GM18909 (cell line): ENCODE measurements at regions not wholly inside any gene's neighbourhood (a gene's known extent, or its start where the extent isn't known, plus 50 kb on each side); places are given as distances from the start of the nearest gene placed in this dataset.

ENCODE experiments used
- ATAC-seq: cut with Tn5 transposase; IDR thresholded peaks from one replicate; pipeline ENCODE4 v1.9.1; 2021; ENCODE audit warnings: mild to moderate bottlenecking; ENCODE audit not compliant: unreplicated experiment, poor library complexity

DNA sequence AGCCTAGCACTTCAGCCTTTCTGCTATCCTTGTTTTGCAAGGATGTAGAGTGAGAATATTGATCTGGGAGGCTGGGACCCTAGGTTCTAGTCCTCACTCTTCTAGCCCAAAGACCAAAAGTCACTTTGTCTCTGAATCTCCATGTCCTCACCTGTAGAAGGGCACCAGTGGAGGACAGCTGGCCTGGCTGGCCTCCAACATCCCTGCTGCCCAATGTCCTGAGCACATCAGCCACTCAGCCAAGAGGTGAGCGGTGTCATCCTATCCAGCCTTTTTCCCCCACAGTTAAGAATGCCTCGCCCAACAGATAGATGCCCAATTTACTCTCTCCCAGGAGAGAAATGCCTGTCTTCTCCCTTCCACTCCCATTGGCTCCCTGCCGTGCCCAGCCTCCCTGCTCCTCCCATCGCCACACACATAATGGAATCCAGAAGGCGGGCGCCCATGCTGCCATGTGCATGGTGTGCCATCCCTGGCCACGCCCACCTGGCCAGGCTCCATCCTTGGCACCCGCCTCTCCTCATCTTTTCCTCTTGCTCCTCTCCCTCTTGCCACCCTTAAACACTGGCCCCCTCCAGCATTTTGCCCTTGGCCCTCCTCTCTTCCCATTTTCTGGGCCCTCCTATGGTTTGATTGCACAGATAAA lies 157.3 kb upstream of the SDK2 start:
- no peak for ATAC-seq

DNA sequence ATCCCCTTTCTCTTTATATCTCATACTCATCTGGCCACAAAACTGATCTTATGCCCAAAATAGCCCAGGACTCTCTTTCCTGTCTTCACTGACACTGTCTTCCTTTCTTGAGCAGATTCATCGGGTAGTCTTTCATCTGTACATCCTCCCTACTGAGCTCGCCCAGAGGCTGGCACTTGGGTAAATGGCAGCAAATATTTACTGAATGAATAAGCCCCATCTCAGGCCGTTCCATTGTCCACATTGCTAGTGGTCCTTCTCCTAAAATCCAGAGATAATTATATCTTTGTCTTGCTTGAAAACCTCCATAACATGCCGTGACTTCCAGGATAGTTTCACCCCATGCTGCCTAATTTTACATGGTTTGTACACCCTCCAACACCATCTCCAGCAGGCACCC lies 158.1 kb upstream of the SDK2 start:
- ATAC-seq = no peak

DNA sequence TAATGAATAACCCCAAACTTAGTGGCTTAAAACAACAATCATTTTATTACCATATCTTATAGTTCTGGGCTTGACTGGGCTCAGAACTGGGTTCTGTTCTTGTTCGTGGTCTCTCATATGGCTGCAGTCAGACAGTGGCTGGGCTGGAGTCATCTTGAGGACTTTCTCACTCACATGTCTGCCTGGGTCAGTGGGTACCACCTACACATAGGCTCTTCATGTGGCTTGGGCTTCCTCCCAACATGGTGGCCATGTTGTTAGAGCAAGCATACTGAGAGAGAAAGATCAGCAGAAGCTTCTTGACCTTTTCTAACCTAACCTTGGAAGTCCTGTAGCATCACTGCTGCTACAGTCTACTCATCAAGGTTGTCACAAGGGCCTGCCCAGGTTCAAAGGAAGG lies 158.6 kb upstream of the SDK2 start:
- ATAC-seq = no peak

DNA sequence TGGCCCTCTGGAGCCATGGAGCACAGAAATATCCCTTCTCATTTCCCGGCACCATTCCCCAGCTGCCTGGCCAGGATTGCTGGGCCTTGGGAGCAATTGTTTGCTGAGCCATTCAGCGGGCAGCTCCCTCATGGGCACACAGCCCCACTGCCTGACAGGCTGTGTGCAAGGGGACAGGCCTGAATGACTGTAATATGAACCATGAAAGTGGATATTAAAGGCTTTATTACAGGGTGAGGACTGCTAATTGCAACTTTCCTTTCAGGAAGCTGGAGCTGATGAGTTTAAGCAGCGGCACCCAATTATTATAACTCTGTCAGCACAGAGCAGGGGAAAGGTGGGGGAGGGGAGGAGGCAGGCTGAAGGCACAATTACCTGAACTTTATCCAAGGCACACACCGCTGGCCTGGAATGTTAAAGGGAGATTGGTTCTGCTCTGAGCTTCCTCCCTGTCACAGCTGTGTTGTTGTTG lies 159.8 kb upstream of the SDK2 start:
- ATAC-seq = no peak

DNA sequence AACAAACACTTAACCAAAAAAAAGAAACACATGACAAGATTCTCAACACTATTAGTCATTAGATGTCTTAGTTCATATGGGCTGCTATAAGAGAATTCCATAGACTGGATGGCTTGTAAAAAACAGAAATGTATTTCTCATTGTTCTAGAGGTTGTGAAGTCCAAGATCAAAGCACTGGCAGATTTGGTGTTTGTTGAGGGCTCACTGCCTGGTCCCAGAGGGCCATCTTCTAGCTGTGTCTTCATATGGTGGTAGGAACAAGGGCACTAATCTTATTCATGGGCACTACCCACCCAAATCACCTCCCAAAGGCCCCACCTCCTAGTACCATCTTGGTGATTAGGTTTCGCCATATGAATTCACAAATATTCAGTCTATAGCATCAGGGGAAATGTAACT lies 162.5 kb upstream of the SDK2 start:
- no peak for ATAC-seq

DNA sequence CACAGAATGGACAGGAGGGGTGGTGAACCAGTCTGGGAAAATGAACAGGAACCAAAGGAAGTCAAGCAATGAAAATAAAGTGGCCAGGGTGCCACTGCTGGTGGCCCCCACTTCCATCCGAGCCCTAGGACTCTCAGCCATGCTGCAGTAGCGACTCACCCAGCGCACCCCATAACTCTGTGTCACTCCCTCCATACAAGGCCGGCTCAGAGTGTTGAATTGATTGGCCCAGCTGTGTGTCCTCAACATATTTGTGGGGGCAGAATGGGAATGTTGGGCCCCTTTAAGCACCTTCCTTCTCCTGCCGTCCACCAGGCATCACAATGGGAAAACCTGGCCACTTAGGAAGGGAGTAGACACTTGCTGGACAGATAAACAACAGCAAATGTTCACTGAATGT lies 169.0 kb upstream of the SDK2 start:
- no peak for ATAC-seq

DNA sequence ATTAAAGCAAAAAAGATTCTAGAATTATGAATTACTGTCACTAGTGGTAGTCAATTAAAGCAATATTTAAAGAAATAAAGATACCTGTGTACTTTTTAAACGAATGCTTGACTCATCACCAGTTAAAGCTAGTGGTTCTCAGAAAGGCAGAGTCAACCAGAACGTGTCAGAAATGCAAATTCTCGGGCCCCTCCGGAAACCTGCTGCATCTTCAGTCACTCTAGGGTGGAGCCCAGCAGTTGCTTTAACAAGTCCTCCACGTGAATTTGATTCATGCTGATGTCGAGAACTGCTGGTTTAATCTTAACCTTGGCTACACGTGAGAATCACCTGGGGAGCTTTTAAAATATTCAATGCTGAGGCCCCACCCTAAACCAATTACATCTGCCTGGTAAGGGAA lies 169.8 kb upstream of the SDK2 start:
- no peak for ATAC-seq

DNA sequence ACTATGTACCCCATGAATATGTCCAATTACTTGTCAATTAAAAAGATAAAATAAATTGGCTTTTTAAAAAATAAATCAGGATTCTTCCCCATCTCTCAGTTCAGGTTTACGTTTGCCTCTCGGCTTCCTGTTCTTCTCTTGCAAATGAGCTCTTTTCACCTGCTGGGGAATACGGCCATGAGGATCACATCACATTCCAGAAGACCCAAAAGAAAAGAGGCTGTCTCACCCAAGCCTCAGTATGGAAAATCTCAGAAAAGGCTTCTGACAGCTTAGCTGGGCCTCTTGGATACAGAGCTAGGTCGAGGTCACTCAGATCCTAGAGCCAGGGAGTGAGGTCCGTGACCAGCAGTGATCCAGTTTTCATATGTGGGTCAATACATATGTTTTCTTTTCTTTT lies 171.2 kb upstream of the SDK2 start:
- ATAC-seq = no peak

DNA sequence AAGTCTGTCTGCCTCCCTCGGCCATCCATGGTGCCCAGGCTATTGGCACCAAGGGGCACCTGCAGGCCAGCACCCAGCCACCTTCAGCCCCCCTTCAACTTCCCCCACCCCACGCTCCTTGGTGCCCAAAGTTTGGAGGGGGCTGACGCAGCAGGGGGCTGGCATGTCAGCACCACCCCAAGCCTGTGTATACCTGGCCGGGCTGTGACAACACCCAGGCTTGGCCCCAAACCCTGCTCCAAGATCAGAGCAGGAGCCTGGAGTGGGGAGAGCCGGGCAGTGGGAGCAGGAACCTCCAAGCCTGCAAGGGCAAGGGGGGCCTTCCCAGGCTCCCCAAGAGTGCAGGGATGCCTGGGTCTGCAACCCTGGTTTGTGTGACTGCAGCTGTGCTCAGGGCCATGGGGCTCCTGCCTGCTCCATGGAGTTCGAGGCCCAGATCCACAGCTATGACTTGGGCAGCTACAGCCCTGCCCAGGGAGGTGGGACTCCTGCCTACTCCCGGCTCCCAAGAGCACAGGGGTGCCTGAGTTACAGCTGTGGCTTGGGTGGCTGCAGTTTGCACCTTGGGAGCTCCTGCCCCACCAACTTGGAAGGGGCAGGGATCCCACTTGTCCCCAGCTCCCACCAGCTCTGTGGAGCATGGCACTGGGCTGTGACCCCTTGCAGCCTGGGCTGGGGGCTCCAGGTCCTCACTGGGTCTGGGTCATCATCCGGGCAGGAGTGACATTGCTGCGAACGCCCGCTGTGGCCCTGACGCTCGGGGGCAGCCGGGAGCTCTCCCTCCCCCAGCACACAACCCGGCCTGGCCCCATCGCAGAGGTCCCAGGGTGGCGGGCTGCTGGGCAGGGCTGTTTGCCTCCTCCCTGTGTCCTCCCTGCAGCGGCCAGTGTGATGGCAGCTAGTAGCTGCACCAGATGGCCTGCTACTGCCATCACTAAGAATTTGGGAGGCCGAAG lies 175.5 kb upstream of the SDK2 start:
- no peak for ATAC-seq

DNA sequence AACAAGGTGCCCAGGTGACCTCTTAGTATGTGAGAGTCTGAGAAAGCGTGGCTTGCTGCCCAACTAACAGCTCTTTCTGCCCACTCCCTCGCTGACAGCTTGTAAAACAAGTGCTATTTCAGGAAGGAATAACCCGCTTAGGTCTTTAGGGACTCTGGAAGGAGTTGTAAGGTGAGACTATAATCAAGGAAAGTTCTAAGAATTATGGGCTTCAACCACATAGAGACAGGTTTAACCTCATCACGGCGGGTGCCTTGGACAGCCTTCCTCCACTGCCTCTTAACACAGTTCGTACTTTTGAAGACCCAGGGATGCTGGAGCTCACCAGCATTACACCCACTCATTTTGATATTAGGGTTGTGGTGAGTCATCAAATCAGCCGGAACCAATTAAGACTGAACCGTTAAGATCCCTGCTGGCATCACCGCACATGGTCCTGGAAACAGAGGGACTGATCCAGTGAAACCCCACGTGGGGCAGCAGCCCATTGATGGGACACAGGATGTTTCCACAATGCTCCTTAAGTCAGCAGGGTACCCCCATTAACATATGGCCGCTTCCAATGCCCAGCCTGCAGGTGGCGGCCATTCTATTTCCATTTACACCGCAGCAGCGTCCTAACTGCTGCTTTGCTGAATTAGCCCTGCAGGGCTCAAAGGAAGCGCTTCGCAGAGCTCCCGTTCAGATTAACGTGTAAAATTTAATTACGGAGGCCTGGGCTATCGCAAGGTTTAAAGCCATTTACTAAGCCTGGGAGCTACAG lies 176.6 kb upstream of the SDK2 start:
- no peak for ATAC-seq

DNA sequence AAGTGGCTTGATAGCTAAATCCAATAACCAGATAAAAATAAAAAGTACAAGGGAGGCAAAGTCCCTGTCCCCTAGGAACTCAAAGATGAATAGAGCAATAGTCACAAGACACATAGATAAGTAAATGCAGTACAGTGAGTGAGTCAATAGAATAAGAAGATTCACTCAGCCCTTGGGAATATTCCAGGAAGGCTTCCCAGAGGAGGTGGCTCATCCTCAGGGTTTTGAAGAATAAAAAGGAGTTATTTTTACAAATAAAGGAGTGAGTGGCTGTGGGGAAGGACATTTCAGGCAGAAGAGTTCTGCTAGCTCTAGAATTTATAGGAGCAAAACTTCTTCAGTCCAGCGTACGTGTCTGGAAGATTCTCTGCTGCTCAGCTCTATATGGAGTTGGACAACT lies 177.4 kb upstream of the SDK2 start:
- no peak for ATAC-seq

DNA sequence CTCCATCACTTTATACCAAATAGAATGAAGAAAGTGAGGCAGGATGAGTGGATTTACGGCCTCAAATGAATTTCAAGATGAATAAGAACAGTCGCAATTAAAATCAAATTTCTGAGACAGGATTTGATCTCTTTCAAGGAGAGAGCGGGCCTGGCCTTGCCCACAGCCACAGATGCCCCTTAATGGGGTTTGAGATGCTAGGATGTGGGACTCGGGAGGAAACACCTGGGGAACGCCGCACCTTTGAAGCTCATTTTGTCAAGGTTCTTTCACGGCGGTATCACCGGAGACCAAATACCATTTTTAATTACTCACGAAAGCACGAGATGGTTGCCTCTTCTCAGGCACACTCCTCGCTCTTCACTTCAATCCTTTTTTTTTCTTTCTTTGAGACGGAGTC lies 178.1 kb upstream of the SDK2 start:
- no peak for ATAC-seq

DNA sequence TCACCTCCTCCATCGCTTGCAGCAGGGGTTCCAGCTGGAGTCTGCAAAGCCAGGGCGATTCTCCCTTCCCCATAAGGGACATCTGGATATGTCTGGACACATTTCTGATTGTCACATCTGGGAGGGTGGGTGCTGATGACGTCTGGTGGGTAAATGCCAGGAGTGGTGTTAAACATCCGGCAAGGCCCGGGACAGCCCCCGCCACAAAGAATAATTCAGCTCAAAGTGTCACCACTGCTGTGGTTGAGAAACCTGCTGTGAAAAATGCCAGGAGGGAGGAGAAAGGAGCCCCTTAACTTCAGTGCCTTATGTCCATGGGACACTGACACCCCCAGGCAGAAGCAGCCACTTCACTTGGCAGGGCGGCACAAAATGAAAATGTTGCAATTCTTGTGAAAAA lies 179.4 kb upstream of the SDK2 start:
- no peak for ATAC-seq

DNA sequence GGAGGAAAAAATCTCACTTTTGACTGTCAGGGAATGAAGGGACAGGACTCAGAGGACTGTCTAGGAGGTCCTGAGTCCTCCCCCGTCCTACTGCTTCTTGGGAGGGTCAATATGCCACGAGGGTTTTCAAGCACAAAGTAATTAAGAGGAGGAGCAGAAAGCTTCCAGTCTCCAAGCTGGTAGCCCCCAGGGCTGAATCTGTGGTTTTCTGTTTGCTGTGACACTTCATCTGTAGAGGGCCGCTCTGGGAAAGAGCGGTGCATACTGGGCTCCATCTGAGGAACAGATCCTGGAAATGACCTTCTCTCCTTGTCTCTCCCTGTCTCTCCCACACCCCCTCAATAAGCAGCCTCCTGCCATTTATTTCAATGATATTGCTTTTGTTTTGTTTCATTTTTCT lies 180.1 kb upstream of the SDK2 start:
- no peak for ATAC-seq

DNA sequence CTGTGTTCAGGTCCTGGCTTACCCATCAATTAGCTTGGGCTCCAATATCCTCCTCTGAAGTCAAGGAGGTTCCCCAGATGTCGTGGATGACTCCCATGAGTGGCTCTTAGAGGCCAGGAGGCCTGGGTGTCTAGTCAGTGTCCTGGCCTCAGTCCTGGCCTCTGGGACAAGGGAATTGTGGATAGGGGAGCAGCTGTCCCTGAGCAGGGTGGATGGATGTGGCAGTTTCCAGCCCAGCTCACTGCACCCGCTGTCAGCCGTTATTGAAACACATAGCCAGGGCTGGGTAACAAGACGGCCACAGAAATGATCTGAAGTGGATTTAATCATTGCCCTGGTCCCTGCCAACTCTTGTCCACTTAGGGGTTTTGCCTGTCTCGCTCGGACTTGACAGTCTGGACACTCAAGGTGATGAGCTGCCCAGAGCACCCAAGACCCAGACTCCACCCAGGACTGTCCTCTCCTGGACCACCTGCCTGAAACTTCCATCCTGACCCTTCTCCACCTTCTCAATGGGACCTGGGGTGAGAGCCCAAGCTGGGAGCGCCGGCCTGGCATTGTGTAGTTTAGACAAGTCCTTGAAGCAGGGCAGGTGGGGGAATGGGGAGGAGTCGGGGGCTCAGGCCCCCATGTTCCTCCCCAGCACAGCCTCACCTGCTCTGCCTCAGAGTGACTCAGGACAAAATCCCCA lies 182.1 kb upstream of the SDK2 start:
- no peak for ATAC-seq

DNA sequence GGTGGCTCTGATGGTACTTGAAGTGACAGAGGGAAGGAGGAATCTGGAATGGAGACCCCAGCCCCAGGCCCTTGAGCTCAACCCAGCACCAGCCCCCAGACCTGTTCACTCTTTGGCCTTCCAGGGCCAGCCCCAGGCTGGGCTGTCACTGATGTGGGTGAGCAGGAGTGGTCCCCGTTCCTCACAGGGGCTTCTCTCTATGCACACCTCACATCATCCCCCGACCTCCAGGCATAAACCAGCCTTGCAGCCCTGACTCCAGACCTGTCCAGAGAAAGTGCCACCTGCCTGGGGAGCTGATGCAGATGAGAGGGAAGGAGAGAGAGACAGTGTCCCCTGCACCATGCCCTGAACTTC lies 182.6 kb upstream of the SDK2 start:
- ATAC-seq = no peak

DNA sequence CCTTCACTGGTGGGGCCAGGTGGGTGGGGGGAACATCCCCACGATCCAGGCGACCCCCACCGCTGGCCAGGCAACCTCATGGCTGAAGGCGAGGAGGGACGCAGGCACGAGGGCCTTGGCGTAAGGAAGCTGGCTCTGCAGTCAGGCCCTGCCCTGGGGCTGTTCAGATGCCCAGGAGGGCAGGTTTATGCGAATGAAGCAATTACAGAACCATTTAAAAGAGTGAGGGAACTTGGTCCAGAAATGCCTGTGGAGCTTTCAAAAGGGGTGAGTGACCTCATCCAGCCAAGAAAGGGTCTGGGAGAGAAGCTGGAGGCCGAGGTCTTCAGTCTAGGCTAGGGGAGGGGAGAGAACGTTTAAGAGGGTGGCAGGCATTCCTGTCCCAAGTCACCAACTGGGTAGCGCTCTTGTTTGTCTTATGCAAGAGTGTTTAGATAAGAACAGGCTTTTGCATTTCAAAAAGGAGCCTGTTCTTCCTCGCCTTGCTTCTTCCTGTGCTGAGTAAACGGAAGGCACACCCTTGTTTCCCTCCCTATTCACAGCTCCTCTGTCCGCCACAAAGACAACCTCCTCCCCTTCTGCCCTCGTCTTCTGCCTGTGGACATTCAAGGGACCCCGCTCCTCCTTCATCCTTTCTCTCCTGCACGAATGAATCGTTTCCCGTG lies 183.5 kb upstream of the SDK2 start:
- no peak for ATAC-seq

DNA sequence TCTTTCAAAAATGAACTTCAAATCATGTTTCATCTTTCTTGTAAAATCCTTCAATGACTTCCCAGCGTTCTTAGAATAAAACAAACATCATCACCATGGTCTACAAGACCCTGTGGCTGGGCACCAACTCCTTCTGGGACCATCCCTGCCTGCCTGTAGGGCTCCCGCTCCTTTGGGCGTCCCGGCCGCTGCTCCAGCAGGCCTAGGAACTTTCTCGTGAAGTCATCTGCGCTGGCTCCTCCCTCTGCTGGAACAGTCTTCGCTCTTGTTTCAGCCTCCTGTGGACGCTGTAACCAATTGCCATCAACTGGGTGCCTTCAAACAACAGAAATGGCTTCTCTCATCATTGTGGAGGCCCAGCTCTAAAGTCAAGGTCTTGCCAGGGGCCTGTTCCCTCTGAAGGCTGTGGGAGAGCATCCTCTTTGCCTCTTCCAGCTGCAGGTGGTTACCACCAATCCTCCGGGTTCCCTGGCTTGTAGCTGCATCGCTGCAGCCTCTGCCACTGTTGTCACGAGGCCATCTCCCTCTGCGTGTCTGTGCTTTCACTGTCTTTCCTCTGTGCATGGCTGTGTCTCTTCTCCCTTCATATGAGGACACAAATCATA lies 185.5 kb upstream of the SDK2 start:
- ATAC-seq = no peak

DNA sequence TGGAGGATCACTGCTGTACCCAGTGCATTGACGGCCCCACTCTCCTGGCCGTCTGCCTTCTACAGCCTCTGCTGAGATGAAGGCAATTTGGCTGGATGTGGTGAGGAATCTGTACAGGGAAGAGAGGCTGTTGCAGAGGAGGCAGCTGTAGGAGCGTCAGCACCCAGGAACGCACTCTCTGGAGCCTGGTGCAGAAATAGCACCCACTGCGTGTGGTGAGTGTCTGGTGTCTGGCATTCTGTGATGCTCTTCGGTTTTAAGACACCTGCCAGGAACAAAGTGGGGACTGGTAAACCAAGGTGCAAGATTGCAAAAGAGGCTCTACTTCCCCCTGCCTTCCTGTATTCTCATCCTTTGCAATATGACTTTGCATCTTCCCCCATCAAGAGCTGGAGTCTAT lies 187.5 kb upstream of the SDK2 start:
- ATAC-seq = no peak
